ENCODE measurements at regions not wholly inside any gene's neighbourhood (a gene's known extent, or its start where the extent isn't known, plus 50 kb on each side); places are given as distances from the start of the nearest gene placed in this dataset.

- no peak for DNase-seq
These were observed 73.5 kb upstream of the DLX6 start for GRCh38 chr7:96931891-96932290.

DNA sequence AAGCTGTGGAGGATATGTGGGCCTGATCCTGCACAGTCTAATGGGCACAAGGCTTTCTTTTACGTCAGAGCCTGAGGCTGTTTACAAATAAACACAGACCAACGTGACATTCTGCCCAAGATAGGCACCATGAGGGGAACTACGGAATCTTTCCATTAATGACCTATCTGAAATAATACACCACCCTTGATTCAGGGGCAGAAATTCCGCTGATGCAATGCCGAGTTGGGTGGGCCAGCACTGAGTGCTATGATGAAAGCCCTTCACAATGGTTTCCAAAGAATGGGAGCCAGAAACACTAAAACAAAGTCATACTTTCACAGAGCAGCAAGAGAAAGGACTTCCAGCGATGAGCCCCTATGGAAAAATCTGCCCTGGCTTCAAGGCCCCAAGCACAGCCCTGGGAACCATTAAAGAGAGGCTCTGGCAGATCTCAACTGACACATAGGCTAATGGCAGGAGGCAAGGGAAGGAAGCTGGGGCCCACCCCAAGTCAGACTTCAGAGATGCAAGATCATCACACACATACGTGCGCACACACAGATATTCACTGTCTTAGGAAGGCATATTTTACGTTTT is 72.2 kb upstream of the DLX6 start:
- DNase-seq = no peak

- DNase-seq = no peak
These were observed 68.7 kb upstream of the DLX6 start for GRCh38 chr7:96936621-96937020.

GRCh38 chr7:96942112-96942511 is 63.2 kb upstream of the DLX6 start:
- DNase-seq = no peak

DNA sequence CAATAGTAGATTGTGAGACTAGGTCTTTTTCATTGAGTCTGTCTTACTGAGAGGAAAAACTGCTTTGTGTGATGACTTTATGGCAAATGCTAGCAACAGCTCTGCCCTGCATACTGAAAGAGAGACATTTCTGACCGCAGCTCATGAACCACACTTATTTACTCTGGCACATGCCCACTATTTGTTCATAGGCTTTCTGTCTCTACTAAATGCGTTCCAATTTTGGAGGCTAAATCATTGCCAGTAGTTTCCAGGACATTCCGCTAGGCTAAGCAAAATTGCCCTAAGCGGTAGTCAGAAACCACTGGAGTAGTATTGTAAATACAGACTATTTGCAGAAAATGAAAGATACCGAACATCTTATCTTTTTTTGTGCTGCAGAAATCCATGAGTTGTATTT is 55.6 kb upstream of the DLX6 start:
- DNase-seq = peak; percentile 6

DNA sequence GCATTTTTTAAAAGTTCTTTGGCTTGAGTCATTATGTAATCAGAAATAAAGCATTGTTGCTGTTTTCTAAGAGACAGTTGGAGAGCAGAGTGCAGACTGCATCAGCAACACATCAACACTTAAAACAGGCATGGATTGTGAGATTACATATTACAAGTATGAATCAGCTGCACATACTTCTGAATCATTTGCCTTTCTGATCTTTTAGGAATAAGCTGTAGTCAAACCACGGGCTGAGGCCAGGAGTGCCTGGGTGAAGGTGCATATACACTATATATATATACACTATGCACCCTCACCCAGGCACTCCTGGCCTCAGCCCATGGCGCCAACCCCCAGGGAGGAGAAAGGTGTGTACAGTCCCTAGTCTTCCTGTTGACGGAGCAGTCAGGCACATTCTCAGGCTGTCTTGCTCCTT is 52.4 kb upstream of the DLX6 start:
- DNase-seq = no peak

DNA sequence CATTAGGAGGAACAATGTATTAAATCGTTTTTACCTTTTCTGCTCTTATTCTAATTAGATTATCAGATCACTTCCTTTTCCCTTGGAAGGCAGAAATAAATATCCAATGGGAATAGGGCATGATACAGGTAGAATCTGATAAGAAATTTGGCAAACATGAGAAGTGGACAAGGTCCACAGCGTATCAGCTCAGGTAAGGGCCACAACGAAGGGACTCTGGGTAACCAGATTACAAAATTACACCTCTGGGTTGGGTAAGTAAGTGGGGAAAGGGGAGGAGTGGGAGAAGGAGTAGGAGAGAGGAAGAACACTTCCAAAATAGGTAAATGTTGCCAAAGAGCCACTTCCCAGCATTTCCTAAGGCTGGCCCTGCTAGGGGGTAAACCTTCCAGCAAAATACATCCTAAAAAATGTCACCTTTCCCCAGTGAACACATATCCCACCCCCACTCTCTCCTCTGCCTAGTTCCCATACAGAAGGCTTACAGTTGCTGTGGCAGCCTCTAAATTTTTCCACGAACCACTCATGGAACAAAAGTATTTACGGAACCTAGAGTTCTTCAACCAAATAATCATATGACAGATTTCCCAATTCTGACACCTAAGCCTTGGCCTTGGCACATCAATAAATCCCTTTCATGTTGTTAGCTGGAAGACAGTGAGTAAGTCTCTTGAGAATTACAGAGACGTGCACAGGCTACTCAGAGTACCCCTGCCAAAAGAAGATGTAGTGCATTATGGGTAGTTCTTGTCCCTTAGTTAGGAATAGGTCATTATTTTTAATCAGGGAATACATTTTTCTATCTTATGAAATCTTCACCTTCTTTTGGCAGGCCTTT is 51.5 kb upstream of the DLX6 start:
- DNase-seq = no peak
